H7 (cell line): ENCODE measurements at regions not wholly inside any gene's neighbourhood (a gene's known extent, or its start where the extent isn't known, plus 50 kb on each side); places are given as distances from the start of the nearest gene placed in this dataset.

Source experiments
- DNase-seq: peaks from one replicate; pipeline ENCODE4 v3.0.0; 2012
- H3K27me3 ChIP-seq: 2 replicates; pipeline ENCODE4 v1.6.0; 2011; ENCODE audit warnings: mild to moderate bottlenecking, low read length; ENCODE audit not compliant: control insufficient read depth, insufficient read depth
- H3K36me3 ChIP-seq: replicated peaks from 2 replicates; pipeline ENCODE4 v1.5.1; 2011; ENCODE audit warnings: low read length; ENCODE audit not compliant: control insufficient read depth, insufficient read depth
- H3K4me3 ChIP-seq: 2 replicates; pipeline ENCODE4 v1.5.1; 2011; ENCODE audit warnings: low read depth, mild to moderate bottlenecking, control low read depth, low read length, moderate library complexity; ENCODE audit not compliant: insufficient read depth

DNA sequence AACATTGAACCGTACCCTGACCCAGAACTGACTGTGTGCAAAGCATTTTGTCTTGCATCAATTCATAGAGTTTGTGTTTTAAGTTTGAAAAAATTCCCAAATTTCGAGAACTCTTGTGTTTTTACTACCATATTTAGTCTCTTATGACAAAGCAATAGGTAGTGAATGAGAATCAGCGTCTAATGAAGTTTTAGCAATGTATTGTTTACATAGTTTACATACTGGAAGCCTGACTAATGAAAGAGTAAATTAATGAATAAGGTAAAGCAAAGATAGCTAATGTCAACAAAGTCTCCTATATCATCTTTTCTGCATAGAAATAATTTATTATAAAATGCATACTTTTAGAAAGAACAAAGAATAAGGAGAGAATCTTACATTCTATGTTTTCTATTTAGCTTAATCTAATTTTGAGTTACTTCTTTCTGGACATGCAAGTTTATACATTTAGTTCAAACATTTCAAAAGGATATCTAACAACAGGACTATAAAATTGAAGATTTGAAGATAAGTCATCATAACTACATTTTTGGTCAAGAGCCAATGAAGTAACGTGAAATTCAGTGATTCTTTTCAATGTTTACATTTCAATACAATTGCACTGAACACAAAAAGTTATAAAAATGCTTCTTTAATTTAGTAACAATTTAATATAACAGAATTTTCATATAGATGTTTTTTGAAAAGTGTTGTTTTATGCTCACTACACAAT, 1943.7 kb downstream of the NCAM2 start:
- no peaks in the 10 kb centered on the region for H3K27me3 ChIP-seq
- no peaks in the 10 kb centered on the region for H3K36me3 ChIP-seq
- H3K4me3 ChIP-seq, result no peak overlapping the region
- no peak for DNase-seq

DNA sequence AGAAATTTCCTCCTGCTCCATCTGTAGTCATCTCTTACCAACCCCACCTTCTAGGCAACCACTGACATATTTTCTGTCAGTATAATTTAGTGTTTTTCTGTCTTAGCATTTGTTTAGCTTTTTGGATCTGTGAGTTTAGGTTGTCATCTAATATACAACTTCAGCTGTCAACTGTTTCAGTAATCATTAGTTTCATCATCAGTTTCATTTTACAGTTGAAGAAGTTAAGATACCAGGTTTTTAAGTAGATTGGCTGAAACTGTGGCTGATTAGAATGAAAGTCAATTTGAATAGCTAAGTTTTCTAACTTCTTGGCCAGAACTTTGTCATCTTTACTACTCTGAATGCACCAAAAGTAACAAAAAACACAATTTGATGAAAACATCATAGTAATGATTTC, 1957.3 kb downstream of the NCAM2 start:
- DNase-seq, result no peak
- H3K4me3 ChIP-seq, result no peak overlapping the region
- no peaks in the 10 kb centered on the region for H3K36me3 ChIP-seq

DNA sequence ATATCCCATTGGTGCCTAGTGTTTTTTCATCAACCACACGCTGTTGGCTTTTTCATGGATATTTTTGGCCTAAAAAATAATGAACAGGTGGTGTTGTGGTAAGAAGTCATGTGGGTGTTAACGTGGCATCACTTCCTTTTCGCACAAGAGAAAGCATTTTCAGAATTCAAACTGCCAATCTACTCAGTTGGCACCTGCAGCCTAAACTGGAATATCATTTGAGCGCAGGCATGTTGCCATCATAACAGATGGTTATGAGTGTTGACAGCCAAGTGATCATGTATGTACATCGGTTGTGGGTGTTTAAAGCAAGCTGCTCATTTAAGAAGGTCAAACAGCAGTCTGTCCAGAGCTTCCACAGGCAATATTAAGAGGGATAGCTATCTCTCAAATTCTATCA, 1963.0 kb downstream of the NCAM2 start:
- H3K4me3 ChIP-seq, result no peak overlapping the region
- H3K36me3 ChIP-seq, result no peaks in the 10 kb centered on the region
- no peak for DNase-seq
- H3K27me3 ChIP-seq, result no peaks in the 10 kb centered on the region

More for the DNA sequence above, 1957.3 kb downstream of the NCAM2 start:
- H3K27me3 ChIP-seq, result no peaks in the 10 kb centered on the region

DNA sequence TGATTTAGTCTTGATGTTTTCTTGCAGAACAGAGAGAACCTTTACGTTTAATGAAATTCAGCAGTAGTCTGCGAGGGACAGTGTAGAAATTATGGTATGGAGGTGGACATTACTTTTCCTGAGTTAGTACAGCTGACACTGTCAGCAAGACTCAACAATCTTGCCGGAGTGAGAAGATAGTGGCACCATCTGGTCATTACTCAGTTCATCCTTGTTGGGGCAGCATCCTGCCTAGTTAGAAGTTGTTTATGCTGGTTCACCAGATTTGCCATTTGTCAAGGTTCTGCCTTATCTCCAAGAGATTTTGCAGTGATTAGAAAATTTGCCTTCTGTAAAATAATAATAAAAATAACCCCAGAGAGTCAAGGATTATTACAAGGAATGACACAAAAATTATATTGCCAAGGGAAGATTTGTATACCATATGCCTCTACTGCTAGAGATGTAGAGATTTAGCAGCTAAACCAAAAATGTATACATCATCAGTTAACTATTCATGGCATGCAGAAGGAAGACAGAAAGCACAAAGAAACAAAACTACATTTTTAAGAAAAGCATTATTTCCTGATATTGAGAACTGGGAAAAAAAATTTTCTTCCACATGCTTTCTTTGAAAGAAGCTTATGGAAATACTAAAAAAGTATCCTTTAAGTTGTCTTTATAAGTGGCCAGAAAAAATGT, 1967.4 kb downstream of the NCAM2 start:
- H3K27me3 ChIP-seq, result no peaks in the 10 kb centered on the region
- no peak overlapping the region for H3K4me3 ChIP-seq
- H3K36me3 ChIP-seq, result no peaks in the 10 kb centered on the region
- DNase-seq, result no peak

DNA sequence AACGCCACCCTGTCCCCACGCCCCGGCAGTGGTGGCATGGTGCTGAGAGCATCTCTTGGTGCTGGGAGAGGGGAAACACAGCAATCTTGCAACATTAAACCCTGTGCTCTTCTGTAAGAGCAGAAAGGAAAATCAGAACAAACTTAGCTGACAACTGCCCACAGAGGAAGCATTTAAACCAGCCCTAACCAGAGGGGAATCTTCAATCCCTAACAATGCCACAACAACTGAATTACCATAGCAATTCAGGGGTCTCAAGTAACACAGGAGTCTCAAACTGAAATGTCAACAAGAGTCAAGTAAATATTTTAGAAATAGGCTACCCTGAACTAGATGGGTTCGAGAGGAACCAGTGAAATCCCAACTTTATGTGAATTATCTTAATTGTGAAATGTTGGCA, 1983.6 kb downstream of the NCAM2 start:
- no peaks in the 10 kb centered on the region for H3K36me3 ChIP-seq
- no peak overlapping the region for H3K4me3 ChIP-seq
- H3K27me3 ChIP-seq, result no peaks in the 10 kb centered on the region
- no peak for DNase-seq

DNA sequence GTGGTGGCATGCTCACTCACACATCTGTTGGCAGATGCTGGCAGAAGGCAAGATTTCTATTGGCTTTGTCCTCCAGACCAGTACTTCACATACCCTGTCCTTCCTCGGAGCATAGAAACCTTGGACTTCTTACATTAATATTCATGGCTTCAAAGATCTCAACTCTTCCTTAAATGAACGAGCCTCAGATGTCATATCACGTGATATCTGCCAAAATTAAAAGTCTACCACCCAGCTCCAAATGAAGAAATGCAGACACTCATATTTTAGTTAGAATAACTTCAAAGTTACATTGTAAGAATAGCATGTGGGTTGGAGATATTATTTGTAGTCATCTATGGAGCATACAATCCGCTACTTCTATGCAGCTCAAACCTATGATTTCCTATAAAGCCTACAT, 1994.9 kb downstream of the NCAM2 start:
- Histone ChIP-seq H3K4me3 (no peak overlapping the region), H3K27me3 (no peaks in the 10 kb centered on the region), H3K36me3 (no peaks in the 10 kb centered on the region)
- DNase-seq, result no peak

DNA sequence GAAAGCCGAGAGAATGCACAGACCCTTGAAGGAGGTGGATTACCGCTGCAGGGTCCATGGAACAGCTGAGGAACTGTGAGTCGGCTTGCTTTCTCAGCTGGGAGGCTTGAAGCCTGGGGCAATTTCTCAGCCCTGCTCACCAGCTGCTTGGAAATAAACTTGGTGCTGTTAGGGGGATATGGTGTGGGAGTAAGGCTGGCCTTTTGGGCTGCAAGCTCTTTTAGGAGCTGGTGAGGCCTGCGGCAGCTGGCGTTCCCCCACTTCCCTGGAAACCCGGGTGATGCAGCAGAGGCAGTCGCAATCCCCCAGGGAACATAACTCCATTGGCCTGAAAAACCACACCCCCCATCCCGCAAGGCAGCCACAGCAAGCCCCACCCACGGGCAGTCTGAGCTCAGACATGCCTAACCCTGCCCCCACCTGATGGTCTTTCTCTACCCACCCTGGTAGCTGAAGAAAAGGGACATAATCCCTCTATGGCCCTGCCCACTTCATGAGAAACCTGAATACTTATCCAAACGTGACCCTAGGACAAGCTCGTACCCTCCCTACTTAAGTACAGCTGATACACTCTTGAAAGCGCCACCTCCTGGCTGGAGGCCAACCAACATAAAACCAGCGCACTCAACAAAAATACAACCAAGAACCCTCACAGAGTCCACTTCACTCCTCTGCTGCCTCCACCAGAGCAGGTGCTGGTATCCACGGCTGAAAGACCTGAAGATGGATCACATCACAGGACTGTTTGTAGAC, 1995.8 kb downstream of the NCAM2 start:
- no peaks in the 10 kb centered on the region for H3K27me3 ChIP-seq
- no peaks in the 10 kb centered on the region for H3K36me3 ChIP-seq
- no peak for DNase-seq
- H3K4me3 ChIP-seq, result no peak overlapping the region

DNA sequence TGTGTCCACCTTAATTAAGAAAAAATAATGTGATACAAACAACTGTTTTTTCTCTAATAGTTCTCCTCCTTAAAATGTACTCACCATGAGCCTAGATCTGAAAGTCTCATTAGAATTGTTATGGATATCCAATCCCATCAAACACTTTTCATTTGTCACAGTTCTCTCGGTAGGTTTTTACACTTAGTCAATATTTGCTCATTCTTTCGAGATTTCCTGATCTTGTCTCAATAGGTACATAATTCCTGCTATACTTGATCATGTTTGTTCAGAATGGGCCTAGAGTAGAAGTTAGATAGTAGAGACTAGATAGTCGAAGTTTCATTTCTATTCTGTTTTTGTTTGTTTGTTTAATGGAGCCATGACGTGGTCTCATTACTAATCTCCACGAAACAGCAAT, 2005.7 kb downstream of the NCAM2 start:
- no peak for DNase-seq
- Histone ChIP-seq H3K4me3 (no peak overlapping the region), H3K36me3 (no peaks in the 10 kb centered on the region), H3K27me3 (no peaks in the 10 kb centered on the region)

DNA sequence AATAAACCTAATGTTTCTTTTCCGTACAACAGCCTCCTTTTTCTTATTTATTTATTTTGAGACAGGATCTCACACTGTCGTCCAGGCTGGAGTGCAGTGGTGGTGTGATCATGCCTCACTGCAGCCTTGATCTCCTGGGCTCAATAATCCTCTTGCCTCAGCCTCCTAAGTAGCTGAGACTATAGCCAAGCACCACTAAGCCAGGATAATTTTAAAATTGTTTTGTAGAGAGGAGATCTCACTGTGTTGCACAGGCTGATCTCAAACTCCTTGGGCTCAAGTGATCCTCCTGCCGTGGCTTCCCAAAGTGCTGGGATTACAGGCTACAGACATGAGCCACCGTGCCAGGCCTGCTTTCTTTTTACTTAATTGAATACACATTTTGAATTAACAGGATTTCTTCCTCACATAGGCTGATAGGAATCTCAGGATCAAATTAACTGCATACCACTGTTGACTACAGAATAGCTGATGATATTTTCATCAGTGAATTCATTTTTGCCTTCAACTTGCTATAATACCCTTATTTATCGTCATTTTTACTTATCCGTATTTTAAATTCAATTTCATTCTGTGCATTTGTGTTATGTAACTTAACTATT, 2010.5 kb downstream of the NCAM2 start:
- Histone ChIP-seq H3K27me3 (no peaks in the 10 kb centered on the region), H3K4me3 (no peak overlapping the region), H3K36me3 (no peaks in the 10 kb centered on the region)
- no peak for DNase-seq

DNA sequence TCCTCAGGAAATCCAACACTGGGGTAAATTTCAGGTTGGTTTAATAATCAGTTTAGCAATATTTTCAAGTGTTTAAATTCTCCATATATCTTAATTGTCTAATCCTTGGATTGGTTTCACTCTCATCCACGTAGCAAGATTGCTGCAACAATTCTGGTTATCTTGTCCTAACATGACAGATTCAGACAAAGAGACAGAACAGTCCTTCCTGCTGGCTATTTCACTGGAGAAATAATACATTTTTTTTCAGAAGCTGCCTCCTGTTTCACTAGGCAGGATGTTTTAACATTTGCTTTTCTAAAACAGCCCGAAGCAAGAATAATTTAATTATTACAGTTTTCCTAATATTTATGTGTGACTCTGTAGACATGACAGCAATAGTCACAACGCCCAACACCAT, 2011.2 kb downstream of the NCAM2 start:
- Histone ChIP-seq H3K27me3 (no peaks in the 10 kb centered on the region), H3K36me3 (no peaks in the 10 kb centered on the region), H3K4me3 (no peak overlapping the region)
- DNase-seq, result no peak

DNA sequence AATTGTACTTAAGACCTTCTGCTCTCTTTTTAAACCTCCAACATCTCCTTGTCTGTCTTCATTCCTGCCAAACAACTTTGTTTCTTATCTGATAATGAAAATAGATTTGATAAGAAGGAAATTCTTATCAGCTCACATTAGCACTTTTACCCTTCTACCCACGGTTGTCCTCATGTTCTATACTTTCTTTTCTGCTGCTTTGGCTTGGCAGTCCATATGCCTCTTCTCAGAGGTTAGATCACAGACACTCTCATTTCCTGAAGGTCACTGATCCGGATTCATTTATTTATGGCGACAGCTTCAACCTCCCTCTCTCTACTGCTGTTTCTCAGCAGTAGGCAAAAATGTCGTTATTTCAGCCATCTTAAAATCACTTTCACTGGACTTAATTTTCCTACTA, 2015.8 kb downstream of the NCAM2 start:
- Histone ChIP-seq H3K36me3 (no peaks in the 10 kb centered on the region), H3K4me3 (no peak overlapping the region), H3K27me3 (no peaks in the 10 kb centered on the region)
- no peak for DNase-seq

DNA sequence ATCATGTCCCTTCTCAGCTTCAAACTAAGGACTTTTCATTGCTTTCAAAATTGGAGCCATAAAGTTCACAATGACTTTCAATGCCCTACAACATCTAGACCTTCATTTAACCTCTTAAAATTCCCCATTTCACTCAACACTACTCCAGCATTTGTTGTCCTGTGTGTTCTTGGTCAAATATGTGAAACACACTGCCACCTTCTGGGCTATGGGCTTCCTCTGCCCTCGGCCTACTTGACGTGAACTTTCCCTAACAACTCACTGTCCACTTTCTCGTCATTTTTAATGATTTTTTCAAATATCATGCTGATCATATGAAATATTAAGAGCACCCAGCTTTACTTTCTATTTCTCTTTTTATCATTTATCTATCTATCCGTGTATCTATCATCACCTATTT, 2018.4 kb downstream of the NCAM2 start:
- H3K27me3 ChIP-seq, result no peaks in the 10 kb centered on the region
- DNase-seq, result peak; percentile 41
- H3K4me3 ChIP-seq, result no peak overlapping the region
- no peaks in the 10 kb centered on the region for H3K36me3 ChIP-seq

DNA sequence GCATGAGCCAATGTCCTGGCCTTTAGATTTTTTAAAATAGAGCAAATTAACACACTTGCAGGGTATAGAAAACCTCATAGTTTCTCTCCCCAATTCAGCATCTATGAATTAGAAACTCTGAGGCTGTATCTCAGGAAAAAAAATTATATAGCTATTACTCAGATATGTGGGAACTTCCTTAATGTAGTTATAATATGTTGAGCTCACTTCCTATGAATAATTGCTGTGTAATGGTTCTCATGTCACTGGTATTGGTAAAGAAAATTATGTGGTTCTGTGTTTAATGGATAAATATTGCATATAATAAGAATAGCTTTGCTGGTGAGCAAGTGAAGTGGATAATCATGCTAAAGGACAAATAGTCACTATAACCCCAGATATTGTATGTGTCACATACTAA, 2019.8 kb downstream of the NCAM2 start:
- Histone ChIP-seq H3K27me3 (no peaks in the 10 kb centered on the region), H3K36me3 (no peaks in the 10 kb centered on the region), H3K4me3 (no peak overlapping the region)
- no peak for DNase-seq

DNA sequence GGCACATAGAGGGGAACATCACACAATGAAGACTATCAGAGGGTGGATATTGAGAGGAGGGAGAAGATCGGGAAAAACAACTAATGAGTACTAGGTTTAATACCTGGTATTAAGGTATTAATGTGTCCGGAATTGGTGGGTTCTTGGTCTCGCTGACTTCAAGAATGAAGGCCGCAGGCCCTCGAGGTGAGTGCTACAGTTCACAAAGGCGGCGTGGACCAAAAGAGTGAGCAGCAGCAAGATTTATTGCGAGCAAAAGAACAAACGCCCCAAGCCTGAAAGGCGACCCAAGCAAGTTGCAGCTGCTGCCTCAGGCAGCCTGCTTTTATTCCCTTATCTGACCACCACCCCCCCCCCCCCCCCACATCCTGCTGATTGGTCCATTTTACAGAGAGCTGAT, 2022.8 kb downstream of the NCAM2 start:
- no peaks in the 10 kb centered on the region for H3K36me3 ChIP-seq
- H3K4me3 ChIP-seq, result no peak overlapping the region

DNA sequence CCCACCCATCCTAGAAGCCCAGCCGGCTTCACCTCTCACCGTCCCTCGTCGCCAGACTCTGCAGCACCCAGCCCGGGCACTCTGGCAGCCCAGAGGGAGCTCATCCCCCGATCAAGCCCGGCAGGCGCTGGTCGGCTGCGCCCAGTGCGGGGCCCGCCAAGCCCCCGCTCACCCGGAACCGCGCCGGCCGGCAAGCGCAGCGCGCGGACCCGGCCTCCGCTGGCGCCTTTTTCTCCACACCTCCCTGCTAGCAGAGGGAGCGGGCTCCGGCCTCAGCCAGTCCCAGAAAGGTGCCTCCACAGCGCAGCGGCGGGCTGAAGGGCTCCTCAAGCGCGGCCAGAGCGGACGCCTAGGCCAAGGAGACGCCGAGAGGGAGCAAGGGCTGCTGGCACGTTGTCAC, 2023.3 kb downstream of the NCAM2 start:
- no peaks in the 10 kb centered on the region for H3K27me3 ChIP-seq
- H3K4me3 ChIP-seq, result no peak overlapping the region
- H3K36me3 ChIP-seq, result no peaks in the 10 kb centered on the region
- DNase-seq, result no peak

More for the DNA sequence above, 2022.8 kb downstream of the NCAM2 start:
- H3K27me3 ChIP-seq, result no peaks in the 10 kb centered on the region
- DNase-seq, result no peak
